ENCODE measurements at regions not wholly inside any gene's neighbourhood (a gene's known extent, or its start where the extent isn't known, plus 50 kb on each side); places are given as distances from the start of the nearest gene placed in this dataset.
"Not testable (repeated sequence)": the region's sequence is repeated elsewhere in the genome, so short reads cannot be mapped to it uniquely, and the experiment has no call there.

DNA sequence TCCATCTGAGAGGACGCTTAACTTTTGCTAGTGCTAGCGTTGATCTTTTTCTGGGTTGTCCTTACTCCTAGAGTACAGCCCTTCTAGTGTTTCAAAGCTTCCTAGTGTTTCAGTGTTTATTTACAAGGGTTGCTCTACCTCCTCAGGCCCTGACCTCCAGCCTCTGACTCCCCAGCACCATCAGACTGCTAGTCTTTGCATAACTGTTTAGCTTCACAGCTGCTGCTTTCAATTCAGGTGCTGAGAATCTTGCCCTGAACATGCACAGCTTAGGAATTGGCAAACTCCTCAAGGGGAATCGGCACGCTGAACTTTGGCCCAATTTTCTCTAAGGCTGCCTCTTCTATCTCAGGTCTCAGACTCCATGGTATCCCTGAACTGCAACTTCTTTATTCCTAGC lies 52.9 kb downstream of the OR52B4 start:
- H3K4me1 ChIP-seq (ENCODE audit: control insufficient read depth in 4 of 4, insufficient read depth in 4 of 4, low read length in 3 of 4); H3K4me3 ChIP-seq (ENCODE audit: low read depth in 1 of 3, low read length in 3 of 3); H3K27me3 ChIP-seq (ENCODE audit: control insufficient read depth in 4 of 4, insufficient read depth in 4 of 4, low read length in 3 of 4); H3K9ac ChIP-seq (ENCODE audit: low read depth in 1 of 2, low read length in 2 of 2); H3K27ac ChIP-seq (ENCODE audit: low read depth in 1 of 2, low read length in 2 of 2); H3K9me3 ChIP-seq (ENCODE audit: control insufficient read depth in 4 of 4, low read length in 3 of 4); H3K36me3 ChIP-seq (ENCODE audit: control insufficient read depth in 4 of 4, insufficient read depth in 3 of 4, low read depth in 1 of 4, low read length in 3 of 4); DNase-seq (ENCODE audit: low spot score): not testable (repeated sequence)
- 64% methylated on average over 2 of the region's 4 CpGs for WGBS

DNA sequence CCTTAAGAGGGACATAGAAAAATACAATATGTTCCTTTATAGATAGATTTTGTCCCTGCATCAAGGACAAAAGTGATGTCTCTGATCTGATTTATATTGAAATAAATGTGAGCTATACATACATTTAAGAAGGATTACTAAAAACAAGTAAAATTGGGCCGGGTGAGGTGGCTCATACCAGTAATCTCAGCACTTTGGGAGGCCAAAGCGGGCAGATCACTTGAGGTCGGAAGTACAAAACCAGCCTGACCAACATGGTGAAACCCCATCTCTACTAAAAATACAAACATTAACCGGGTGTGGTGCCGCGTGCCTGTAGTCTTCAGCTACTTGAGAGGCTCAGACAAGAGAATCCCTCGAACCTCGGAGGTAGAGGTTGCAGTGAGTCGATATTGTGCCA lies 91.0 kb downstream of the OR52B4 start:
- H3K27me3 ChIP-seq (ENCODE audit: control insufficient read depth in 4 of 4, insufficient read depth in 4 of 4, low read length in 3 of 4); H3K27ac ChIP-seq (ENCODE audit: low read depth in 1 of 2, low read length in 2 of 2); H3K9ac ChIP-seq (ENCODE audit: low read depth in 1 of 2, low read length in 2 of 2); H3K4me1 ChIP-seq (ENCODE audit: control insufficient read depth in 4 of 4, insufficient read depth in 4 of 4, low read length in 3 of 4); H3K4me3 ChIP-seq (ENCODE audit: low read depth in 1 of 3, low read length in 3 of 3); DNase-seq (ENCODE audit: low spot score); H3K36me3 ChIP-seq (ENCODE audit: control insufficient read depth in 4 of 4, insufficient read depth in 3 of 4, low read depth in 1 of 4, low read length in 3 of 4); H3K9me3 ChIP-seq (ENCODE audit: control insufficient read depth in 4 of 4, low read length in 3 of 4): not testable (repeated sequence)
- 89% methylated on average over 3 of the region's 9 CpGs for WGBS

DNA sequence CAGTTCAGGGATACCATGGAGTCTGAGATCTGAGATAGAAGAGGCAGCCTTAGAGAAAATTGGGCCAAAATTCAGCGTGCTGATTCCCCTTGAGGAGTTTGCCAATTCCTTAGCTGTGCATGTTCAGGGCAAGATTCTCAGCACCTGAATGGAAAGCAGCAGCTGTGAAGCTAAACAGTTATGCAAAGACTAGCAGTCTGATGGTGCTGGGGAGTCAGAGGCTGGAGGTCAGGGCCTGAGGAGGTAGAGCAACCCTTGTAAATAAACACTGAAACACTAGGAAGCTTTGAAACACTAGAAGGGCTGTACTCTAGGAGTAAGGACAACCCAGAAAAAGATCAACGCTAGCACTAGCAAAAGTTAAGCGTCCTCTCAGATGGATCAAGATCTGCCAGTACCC lies 117.1 kb downstream of the OR52B4 start:
- not testable (repeated sequence) for H3K4me1 ChIP-seq (ENCODE audit: control insufficient read depth in 4 of 4, insufficient read depth in 4 of 4, low read length in 3 of 4); H3K27me3 ChIP-seq (ENCODE audit: control insufficient read depth in 4 of 4, insufficient read depth in 4 of 4, low read length in 3 of 4); H3K4me3 ChIP-seq (ENCODE audit: low read depth in 1 of 3, low read length in 3 of 3); H3K9me3 ChIP-seq (ENCODE audit: control insufficient read depth in 4 of 4, low read length in 3 of 4); H3K27ac ChIP-seq (ENCODE audit: low read depth in 1 of 2, low read length in 2 of 2); H3K36me3 ChIP-seq (ENCODE audit: control insufficient read depth in 4 of 4, insufficient read depth in 3 of 4, low read depth in 1 of 4, low read length in 3 of 4); DNase-seq (ENCODE audit: low spot score); H3K9ac ChIP-seq (ENCODE audit: low read depth in 1 of 2, low read length in 2 of 2)
- 60% methylated on average over 1 of the region's 3 CpGs for WGBS

DNA sequence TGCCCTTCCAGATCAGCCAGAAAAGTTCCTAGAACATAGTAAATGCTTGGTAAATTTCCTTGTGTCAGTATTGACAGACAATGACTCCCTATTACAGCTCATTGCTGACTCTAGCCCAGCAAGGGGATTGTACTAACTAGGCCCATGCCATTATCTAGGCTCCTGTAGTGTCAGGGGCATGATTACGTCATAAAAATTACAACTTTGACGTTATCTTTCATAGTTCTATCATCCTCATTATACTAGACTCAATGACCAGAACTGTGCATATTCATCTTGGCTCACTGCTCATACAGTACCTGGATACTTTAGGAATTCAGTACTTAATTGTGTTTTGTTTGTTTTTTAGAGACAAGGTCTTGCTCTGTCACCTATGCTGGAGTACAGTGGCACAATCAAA lies 118.7 kb downstream of the OR52B4 start:
- not testable (repeated sequence) for DNase-seq (ENCODE audit: low spot score); H3K4me3 ChIP-seq (ENCODE audit: low read depth in 1 of 3, low read length in 3 of 3); H3K9me3 ChIP-seq (ENCODE audit: control insufficient read depth in 4 of 4, low read length in 3 of 4); H3K27ac ChIP-seq (ENCODE audit: low read depth in 1 of 2, low read length in 2 of 2); H3K9ac ChIP-seq (ENCODE audit: low read depth in 1 of 2, low read length in 2 of 2); H3K36me3 ChIP-seq (ENCODE audit: control insufficient read depth in 4 of 4, insufficient read depth in 3 of 4, low read depth in 1 of 4, low read length in 3 of 4); H3K27me3 ChIP-seq (ENCODE audit: control insufficient read depth in 4 of 4, insufficient read depth in 4 of 4, low read length in 3 of 4); H3K4me1 ChIP-seq (ENCODE audit: control insufficient read depth in 4 of 4, insufficient read depth in 4 of 4, low read length in 3 of 4)
- WGBS: 68% methylated on average over 2 of the region's 2 CpGs

DNA sequence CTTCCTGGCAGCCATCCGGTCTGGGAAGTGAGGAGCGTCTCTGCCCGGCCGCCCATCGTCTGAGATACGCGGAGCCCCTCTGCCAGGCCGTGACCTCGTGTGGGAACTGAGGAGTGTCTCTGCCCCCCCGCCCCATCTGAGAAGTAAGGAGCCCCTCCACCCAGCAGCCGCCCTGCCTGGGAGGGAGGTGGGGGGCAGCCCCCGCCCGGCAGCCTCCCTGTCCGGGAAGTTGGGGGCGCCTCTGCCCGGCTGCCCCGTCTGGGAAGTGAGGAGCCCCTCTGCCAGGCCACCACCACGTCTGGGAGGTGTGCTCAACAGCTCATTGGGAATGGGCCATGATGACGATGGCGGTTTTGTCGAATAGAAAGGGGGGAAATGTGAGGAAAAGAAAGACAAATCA lies 130.4 kb downstream of the OR52B4 start:
- not testable (repeated sequence) for H3K9me3 ChIP-seq (ENCODE audit: control insufficient read depth in 4 of 4, low read length in 3 of 4); H3K36me3 ChIP-seq (ENCODE audit: control insufficient read depth in 4 of 4, insufficient read depth in 3 of 4, low read depth in 1 of 4, low read length in 3 of 4); H3K4me1 ChIP-seq (ENCODE audit: control insufficient read depth in 4 of 4, insufficient read depth in 4 of 4, low read length in 3 of 4); DNase-seq (ENCODE audit: low spot score); H3K27ac ChIP-seq (ENCODE audit: low read depth in 1 of 2, low read length in 2 of 2); H3K27me3 ChIP-seq (ENCODE audit: control insufficient read depth in 4 of 4, insufficient read depth in 4 of 4, low read length in 3 of 4); H3K4me3 ChIP-seq (ENCODE audit: low read depth in 1 of 3, low read length in 3 of 3); H3K9ac ChIP-seq (ENCODE audit: low read depth in 1 of 2, low read length in 2 of 2)
- 86% methylated on average over 17 of the region's 21 CpGs for WGBS

DNA sequence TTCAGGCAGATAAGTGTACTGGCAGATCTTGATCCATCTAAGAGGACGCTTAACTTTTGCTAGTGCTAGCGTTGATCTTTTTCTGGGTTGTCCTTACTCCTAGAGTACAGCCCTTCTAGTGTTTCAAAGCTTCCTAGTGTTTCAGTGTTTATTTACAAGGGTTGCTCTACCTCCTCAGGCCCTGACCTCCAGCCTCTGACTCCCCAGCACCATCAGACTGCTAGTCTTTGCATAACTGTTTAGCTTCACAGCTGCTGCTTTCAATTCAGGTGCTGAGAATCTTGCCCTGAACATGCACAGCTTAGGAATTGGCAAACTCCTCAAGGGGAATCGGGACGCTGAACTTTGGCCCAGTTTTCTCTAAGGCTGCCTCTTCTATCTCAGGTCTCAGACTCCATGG lies 124.3 kb downstream of the RRM1 start:
- H3K4me3 ChIP-seq (ENCODE audit: low read depth in 1 of 3, low read length in 3 of 3); DNase-seq (ENCODE audit: low spot score): not testable (repeated sequence)
- 55% methylated on average over 4 of the region's 4 CpGs for WGBS

More for the DNA sequence above, 124.3 kb downstream of the RRM1 start:
- H3K27ac ChIP-seq (ENCODE audit: low read depth in 1 of 2, low read length in 2 of 2); H3K4me1 ChIP-seq (ENCODE audit: control insufficient read depth in 4 of 4, insufficient read depth in 4 of 4, low read length in 3 of 4); H3K27me3 ChIP-seq (ENCODE audit: control insufficient read depth in 4 of 4, insufficient read depth in 4 of 4, low read length in 3 of 4); H3K9me3 ChIP-seq (ENCODE audit: control insufficient read depth in 4 of 4, low read length in 3 of 4); H3K9ac ChIP-seq (ENCODE audit: low read depth in 1 of 2, low read length in 2 of 2); H3K36me3 ChIP-seq (ENCODE audit: control insufficient read depth in 4 of 4, insufficient read depth in 3 of 4, low read depth in 1 of 4, low read length in 3 of 4): not testable (repeated sequence)
